ENCODE measurements at regions not wholly inside any gene's neighbourhood (a gene's known extent, or its start where the extent isn't known, plus 50 kb on each side); places are given as distances from the start of the nearest gene placed in this dataset.

- Mint-ChIP-seq H3K9me3 (peaks cover 12 to 18% of the 10 kb centered on the region in 2 donors), H3K4me3 (no peak overlapping the region), H3K27ac (no peak overlapping the region), H3K4me1 (no peaks in the 10 kb centered on the region), H3K27me3 (ENCODE audit: low read depth in 2 of 2) (peaks cover 0 to 5% of the 10 kb centered on the region in 2 donors), H3K36me3 (peaks cover 25% of the 10 kb centered on the region)
- Histone ChIP-seq H3K27ac (ENCODE audit: low read length) (no peak overlapping the region), H3K36me3 (ENCODE audit: control insufficient read depth, insufficient read depth, low read length) (no peaks in the 10 kb centered on the region), H3K9me3 (ENCODE audit: control insufficient read depth, insufficient read depth, low read length) (no peaks in the 10 kb centered on the region), H3K4me3 (ENCODE audit: low read length) (no peak overlapping the region), H3K27me3 (ENCODE audit: control insufficient read depth, insufficient read depth, low read length) (no peaks in the 10 kb centered on the region), H3K4me1 (ENCODE audit: control insufficient read depth, insufficient read depth, low read length) (no peaks in the 10 kb centered on the region)
- 92% methylated on average over 1 of the region's 3 CpGs for WGBS (ENCODE audit: insufficient coverage)
- intact Hi-C loops (cut with micrococcal nuclease) = no loop called here
- no peak for ATAC-seq
- no peak for DNase-seq
- no peak for TF ChIP-seq CTCF (IDR thresholded peaks at IDR 0.05)
Measured at GRCh38 chr19:30183807-30184490, 188.2 kb upstream of the ZNF536 start.

- intact Hi-C loops (cut with micrococcal nuclease) = no loop called here
- no peak overlapping the region for H3K27ac ChIP-seq (ENCODE audit: low read length)
- Mint-ChIP-seq H3K4me1 (no peaks in the 10 kb centered on the region), H3K27ac (no peak overlapping the region), H3K4me3 (no peak overlapping the region), H3K27me3 (ENCODE audit: low read depth in 2 of 2) (peaks cover 0 to 5% of the 10 kb centered on the region in 2 donors), H3K9me3 (no peaks in the 10 kb centered on the region), H3K36me3 (no peaks in the 10 kb centered on the region)
- H3K9me3 ChIP-seq (ENCODE audit: control insufficient read depth, insufficient read depth, low read length) = no peaks in the 10 kb centered on the region
- no peak for TF ChIP-seq CTCF (IDR thresholded peaks at IDR 0.05)
- DNase-seq (no peak), ATAC-seq (no peak)
- H3K36me3 ChIP-seq (ENCODE audit: control insufficient read depth, insufficient read depth, low read length) = no peaks in the 10 kb centered on the region
- H3K4me3 ChIP-seq (ENCODE audit: low read length) = no peak overlapping the region
- no peaks in the 10 kb centered on the region for H3K4me1 ChIP-seq (ENCODE audit: control insufficient read depth, insufficient read depth, low read length)
- no peaks in the 10 kb centered on the region for H3K27me3 ChIP-seq (ENCODE audit: control insufficient read depth, insufficient read depth, low read length)
- 82% methylated on average over 9 of the region's 9 CpGs for WGBS (ENCODE audit: insufficient coverage)
Measured at GRCh38 chr19:30202060-30202600, 170.1 kb upstream of the ZNF536 start.

- Histone ChIP-seq H3K27ac (ENCODE audit: low read length) (no peak overlapping the region), H3K27me3 (ENCODE audit: control insufficient read depth, insufficient read depth, low read length) (no peaks in the 10 kb centered on the region), H3K36me3 (ENCODE audit: control insufficient read depth, insufficient read depth, low read length) (no peaks in the 10 kb centered on the region), H3K4me1 (ENCODE audit: control insufficient read depth, insufficient read depth, low read length) (no peaks in the 10 kb centered on the region), H3K4me3 (ENCODE audit: low read length) (no peak overlapping the region), H3K9me3 (ENCODE audit: control insufficient read depth, insufficient read depth, low read length) (no peaks in the 10 kb centered on the region)
- 90% methylated on average over 3 of the region's 3 CpGs for WGBS (ENCODE audit: insufficient coverage)
- DNase-seq = no peak
- TF ChIP-seq CTCF (IDR thresholded peaks at IDR 0.05) = no peak
- peaks cover 2 to 8% of the 10 kb centered on the region in 2 donors for H3K27me3 Mint-ChIP-seq (ENCODE audit: low read depth in 2 of 2)
- H3K4me3 Mint-ChIP-seq = no peak overlapping the region
- ATAC-seq = no peak
- H3K9me3 Mint-ChIP-seq = no peaks in the 10 kb centered on the region
- H3K4me1 Mint-ChIP-seq = no peaks in the 10 kb centered on the region
- no peak overlapping the region for H3K27ac Mint-ChIP-seq
- intact Hi-C loops (cut with micrococcal nuclease) = no loop called here
- no peaks in the 10 kb centered on the region for H3K36me3 Mint-ChIP-seq
Measured at GRCh38 chr19:30204721-30205120, 167.5 kb upstream of the ZNF536 start.

GRCh38 chr19:30206187-30206586, 166.0 kb upstream of the ZNF536 start:
- Mint-ChIP-seq H3K27ac (no peak overlapping the region), H3K27me3 (ENCODE audit: low read depth in 2 of 2) (peaks cover 4 to 8% of the 10 kb centered on the region in 2 donors), H3K9me3 (no peaks in the 10 kb centered on the region), H3K36me3 (no peaks in the 10 kb centered on the region), H3K4me1 (no peaks in the 10 kb centered on the region), H3K4me3 (no peak overlapping the region)
- no peaks in the 10 kb centered on the region for H3K36me3 ChIP-seq (ENCODE audit: control insufficient read depth, insufficient read depth, low read length)
- no peaks in the 10 kb centered on the region for H3K4me1 ChIP-seq (ENCODE audit: control insufficient read depth, insufficient read depth, low read length)
- DNase-seq (no peak), ATAC-seq (no peak)
- no peak for TF ChIP-seq CTCF (IDR thresholded peaks at IDR 0.05)
- H3K4me3 ChIP-seq (ENCODE audit: low read length) = no peak overlapping the region
- H3K27me3 ChIP-seq (ENCODE audit: control insufficient read depth, insufficient read depth, low read length) = no peaks in the 10 kb centered on the region
- H3K27ac ChIP-seq (ENCODE audit: low read length) = no peak overlapping the region
- WGBS (ENCODE audit: insufficient coverage) = 79% methylated on average over 6 of the region's 6 CpGs
- intact Hi-C loops (cut with micrococcal nuclease) = no loop called here
- H3K9me3 ChIP-seq (ENCODE audit: control insufficient read depth, insufficient read depth, low read length) = no peaks in the 10 kb centered on the region
